Adipocyte (in vitro differentiated cells): ENCODE measurements at regions not wholly inside any gene's neighbourhood (a gene's known extent, or its start where the extent isn't known, plus 50 kb on each side); places are given as distances from the start of the nearest gene placed in this dataset.

Experiments
- DNase-seq: peaks from one replicate; pipeline ENCODE4 v3.0.0-alpha.2; 2015; ENCODE audit warnings: low read depth
- H3K27me3 ChIP-seq: replicated peaks from 2 replicates; pipeline ENCODE4 v1.7.0; 2013; ENCODE audit warnings: mild to moderate bottlenecking, low read length, moderate library complexity; ENCODE audit not compliant: control insufficient read depth, insufficient read depth
- H3K36me3 ChIP-seq: 2 replicates; pipeline ENCODE4 v1.7.0; 2013; ENCODE audit warnings: low read length, mild to moderate bottlenecking, moderate library complexity; ENCODE audit not compliant: control insufficient read depth, insufficient read depth, severe bottlenecking
- H3K4me1 ChIP-seq: 2 replicates; pipeline ENCODE4 v1.7.0; 2013; ENCODE audit warnings: mild to moderate bottlenecking, low read length, moderate library complexity; ENCODE audit not compliant: control insufficient read depth, insufficient read depth
- H3K4me3 ChIP-seq: 2 replicates; pipeline ENCODE4 v1.7.0; 2013; ENCODE audit warnings: mild to moderate bottlenecking, low read length, moderate library complexity
- H3K9ac ChIP-seq: 2 replicates; pipeline ENCODE4 v1.7.0; 2013; ENCODE audit warnings: mild to moderate bottlenecking, low read length, moderate library complexity
- H3K9me3 ChIP-seq: 2 replicates; pipeline ENCODE4 v1.7.0; 2013; ENCODE audit warnings: mild to moderate bottlenecking, low read length, moderate library complexity; ENCODE audit not compliant: control insufficient read depth

DNA sequence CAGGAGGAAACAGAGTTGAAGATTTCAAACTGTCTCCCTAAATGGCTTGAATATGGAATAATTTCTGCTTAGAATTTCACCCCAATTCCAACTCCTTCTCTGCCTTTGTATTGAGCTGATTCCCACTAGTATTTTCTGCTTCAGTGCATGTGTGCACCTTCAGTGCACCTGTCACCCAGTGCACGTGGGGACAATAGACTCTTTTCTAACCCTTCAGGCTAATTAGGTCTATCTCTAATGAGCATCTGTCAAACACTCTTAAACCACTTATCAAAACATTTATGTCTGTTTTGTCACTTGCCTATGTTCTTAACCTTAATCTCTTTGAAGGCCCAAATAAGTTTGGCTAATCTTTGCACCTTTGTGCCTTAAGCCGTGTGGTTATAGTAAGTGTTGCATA, 232.0 kb upstream of the NETO1 start:
- H3K4me3 ChIP-seq: no peak overlapping the region
- H3K9me3 ChIP-seq: peaks cover 10% of the 10 kb centered on the region
- H3K27me3 ChIP-seq: no peaks in the 10 kb centered on the region
- no peaks in the 10 kb centered on the region for H3K4me1 ChIP-seq
- no peak overlapping the region for H3K9ac ChIP-seq
- H3K36me3 ChIP-seq: no peaks in the 10 kb centered on the region
- no peak for DNase-seq

DNA sequence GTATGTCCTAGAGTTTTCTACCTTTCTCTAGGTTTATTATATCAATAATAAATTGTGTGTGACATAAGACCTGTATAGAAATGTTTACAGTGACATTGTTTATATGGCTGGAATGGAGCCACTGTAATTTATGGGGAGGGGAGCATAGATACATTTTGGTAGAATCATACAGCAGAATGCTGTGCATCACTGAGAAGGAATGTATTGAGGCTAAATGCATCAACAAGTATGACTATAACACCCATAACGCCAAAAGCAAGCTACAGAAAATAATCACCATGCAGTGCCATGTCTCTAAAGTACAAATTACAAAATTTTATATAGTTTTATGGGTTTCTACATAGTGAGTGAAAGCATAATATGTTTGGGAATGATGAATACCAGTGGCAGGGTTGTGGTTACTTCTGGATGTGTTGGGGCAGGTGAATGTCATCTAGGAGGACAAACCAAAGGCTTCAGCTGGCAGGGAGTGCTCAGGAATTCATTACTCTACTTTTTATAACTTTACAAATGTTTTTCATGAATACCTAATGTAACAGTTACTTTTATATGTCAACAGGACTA, 226.0 kb upstream of the NETO1 start:
- DNase-seq: peak; percentile 43
- Histone ChIP-seq H3K9ac (no peak overlapping the region), H3K27me3 (no peaks in the 10 kb centered on the region), H3K4me1 (no peaks in the 10 kb centered on the region), H3K36me3 (no peaks in the 10 kb centered on the region), H3K4me3 (no peak overlapping the region), H3K9me3 (peaks cover 8% of the 10 kb centered on the region)

DNA sequence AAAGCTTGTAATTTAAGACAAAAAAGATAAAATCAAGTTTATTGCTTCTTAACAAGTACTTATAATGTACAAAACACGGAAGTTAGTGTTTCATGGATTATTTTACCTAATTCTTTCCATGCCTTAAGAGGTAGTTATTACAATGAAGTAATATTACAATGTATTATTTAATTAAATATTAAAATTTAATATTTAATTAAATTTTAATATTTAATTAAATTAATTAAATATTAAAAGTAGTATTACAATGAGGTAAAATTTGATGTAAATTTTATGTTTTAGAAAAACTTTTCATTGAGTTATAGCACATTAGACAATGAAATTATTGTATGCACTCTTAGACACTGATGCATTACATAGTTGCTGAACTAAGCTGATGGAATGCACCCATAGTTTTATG, 220.7 kb upstream of the NETO1 start:
- no peak overlapping the region for H3K4me3 ChIP-seq
- no peaks in the 10 kb centered on the region for H3K4me1 ChIP-seq
- H3K9ac ChIP-seq: no peak overlapping the region
- no peak for DNase-seq
- H3K9me3 ChIP-seq: no peaks in the 10 kb centered on the region
- no peaks in the 10 kb centered on the region for H3K27me3 ChIP-seq
- H3K36me3 ChIP-seq: no peaks in the 10 kb centered on the region

DNA sequence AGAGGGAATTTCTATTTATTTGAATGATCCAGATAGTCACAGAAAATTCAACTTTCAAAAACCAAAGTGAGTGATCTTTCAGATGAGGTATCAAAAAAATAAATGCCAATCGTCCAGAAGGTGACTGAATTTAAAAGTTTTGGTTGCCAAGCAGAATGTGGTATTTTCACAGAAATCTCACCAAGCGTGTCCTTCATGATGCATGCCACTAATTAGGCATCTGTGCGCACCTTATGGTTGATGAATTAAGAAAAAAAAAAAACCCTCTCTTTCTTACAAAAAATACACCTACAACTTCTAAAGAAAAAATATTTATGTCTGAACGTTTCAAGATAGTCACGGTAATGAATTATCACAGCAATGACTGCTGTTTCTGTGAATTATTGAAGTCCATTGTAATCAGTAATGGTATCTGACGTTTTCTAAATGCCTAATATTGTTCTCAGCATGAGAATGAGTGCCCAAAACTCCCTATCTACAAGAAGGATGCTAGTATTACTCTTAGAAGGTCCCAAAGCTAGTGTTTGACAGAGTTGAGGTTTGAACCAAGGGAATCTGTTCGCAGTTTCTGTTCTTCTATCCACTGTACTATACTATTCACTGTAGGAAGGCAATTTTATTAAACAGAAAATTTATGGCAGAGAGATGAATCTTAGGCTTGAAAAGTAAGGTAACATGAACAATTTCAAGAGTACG, 219.6 kb upstream of the NETO1 start:
- DNase-seq: no peak
- no peak overlapping the region for H3K4me3 ChIP-seq
- no peaks in the 10 kb centered on the region for H3K27me3 ChIP-seq
- H3K9me3 ChIP-seq: no peaks in the 10 kb centered on the region
- H3K9ac ChIP-seq: no peak overlapping the region
- H3K4me1 ChIP-seq: no peaks in the 10 kb centered on the region
- no peaks in the 10 kb centered on the region for H3K36me3 ChIP-seq

- Histone ChIP-seq H3K4me1 (no peaks in the 10 kb centered on the region), H3K27me3 (no peaks in the 10 kb centered on the region), H3K4me3 (no peak overlapping the region), H3K9ac (no peak overlapping the region), H3K9me3 (peaks cover 3% of the 10 kb centered on the region), H3K36me3 (no peaks in the 10 kb centered on the region)
- DNase-seq: no peak
Observed at GRCh38 chr18:73079920-73080319, 212.1 kb upstream of the NETO1 start.

GRCh38 chr18:73060666-73061288, 193.0 kb upstream of the NETO1 start:
- H3K9ac ChIP-seq: no peak overlapping the region
- no peaks in the 10 kb centered on the region for H3K36me3 ChIP-seq
- H3K27me3 ChIP-seq: no peaks in the 10 kb centered on the region
- H3K4me3 ChIP-seq: no peak overlapping the region
- peak; percentile 40 for DNase-seq
- no peaks in the 10 kb centered on the region for H3K9me3 ChIP-seq
- no peaks in the 10 kb centered on the region for H3K4me1 ChIP-seq

DNA sequence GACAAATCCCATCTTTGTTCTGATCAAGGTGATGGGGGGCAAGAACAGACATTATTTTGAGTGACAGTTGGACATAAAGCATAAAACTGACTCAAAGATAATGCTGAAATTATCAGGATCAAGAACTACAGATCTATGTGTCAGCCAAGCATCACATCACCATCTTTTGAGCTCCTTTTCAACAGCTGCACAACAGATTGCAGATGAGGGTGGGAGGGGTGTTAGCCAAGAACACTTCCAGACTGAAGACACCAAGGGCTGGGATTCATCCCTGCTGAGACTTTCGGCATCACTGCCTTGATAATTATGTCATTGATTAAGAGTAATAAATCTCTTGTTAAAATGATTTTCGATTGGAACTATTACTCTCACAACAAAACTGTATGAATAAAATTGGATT, 191.5 kb upstream of the NETO1 start:
- Histone ChIP-seq H3K27me3 (no peaks in the 10 kb centered on the region), H3K4me1 (no peaks in the 10 kb centered on the region), H3K36me3 (no peaks in the 10 kb centered on the region), H3K9ac (no peak overlapping the region), H3K4me3 (no peak overlapping the region), H3K9me3 (no peaks in the 10 kb centered on the region)
- no peak for DNase-seq

DNA sequence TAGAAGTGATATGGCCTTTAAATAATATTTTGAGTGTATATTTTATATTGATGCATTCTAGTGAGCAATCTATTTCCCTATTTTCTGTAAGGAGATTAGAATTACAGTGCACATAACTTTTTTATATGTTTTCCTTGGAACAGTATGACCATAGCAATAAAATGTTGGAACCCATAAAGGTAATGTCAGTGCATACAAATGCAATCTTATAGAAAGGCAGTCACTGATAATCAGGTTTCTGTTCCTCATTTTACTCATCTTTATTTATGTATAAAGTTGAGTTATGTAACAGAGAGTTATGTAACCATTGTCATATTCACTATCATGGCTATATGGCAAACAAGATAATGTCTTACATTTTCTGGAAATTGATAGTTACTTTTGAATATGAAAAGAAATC, 179.9 kb upstream of the NETO1 start:
- Histone ChIP-seq H3K9me3 (peaks cover 11% of the 10 kb centered on the region), H3K9ac (no peak overlapping the region), H3K4me3 (no peak overlapping the region), H3K36me3 (no peaks in the 10 kb centered on the region), H3K4me1 (no peaks in the 10 kb centered on the region), H3K27me3 (no peaks in the 10 kb centered on the region)
- DNase-seq: no peak

- Histone ChIP-seq H3K9ac (no peak overlapping the region), H3K9me3 (peaks cover 7% of the 10 kb centered on the region), H3K36me3 (no peaks in the 10 kb centered on the region), H3K4me3 (no peak overlapping the region), H3K4me1 (no peaks in the 10 kb centered on the region), H3K27me3 (no peaks in the 10 kb centered on the region)
- no peak for DNase-seq
Observed at GRCh38 chr18:73045037-73045436, 177.2 kb upstream of the NETO1 start.

- no peak overlapping the region for H3K9ac ChIP-seq
- no peaks in the 10 kb centered on the region for H3K36me3 ChIP-seq
- no peak overlapping the region for H3K4me3 ChIP-seq
- H3K9me3 ChIP-seq: peaks cover 7% of the 10 kb centered on the region
- no peak for DNase-seq
- H3K4me1 ChIP-seq: no peaks in the 10 kb centered on the region
- no peaks in the 10 kb centered on the region for H3K27me3 ChIP-seq
Observed at GRCh38 chr18:73043611-73044010, 175.8 kb upstream of the NETO1 start.

- no peak overlapping the region for H3K9ac ChIP-seq
- H3K4me3 ChIP-seq: no peak overlapping the region
- peaks cover 7% of the 10 kb centered on the region for H3K9me3 ChIP-seq
- H3K36me3 ChIP-seq: no peaks in the 10 kb centered on the region
- no peaks in the 10 kb centered on the region for H3K4me1 ChIP-seq
- no peaks in the 10 kb centered on the region for H3K27me3 ChIP-seq
- DNase-seq: no peak
Observed at GRCh38 chr18:73043211-73043610, 175.4 kb upstream of the NETO1 start.
